ENCODE measurements at regions not wholly inside any gene's neighbourhood (a gene's known extent, or its start where the extent isn't known, plus 50 kb on each side); places are given as distances from the start of the nearest gene placed in this dataset.

DNA sequence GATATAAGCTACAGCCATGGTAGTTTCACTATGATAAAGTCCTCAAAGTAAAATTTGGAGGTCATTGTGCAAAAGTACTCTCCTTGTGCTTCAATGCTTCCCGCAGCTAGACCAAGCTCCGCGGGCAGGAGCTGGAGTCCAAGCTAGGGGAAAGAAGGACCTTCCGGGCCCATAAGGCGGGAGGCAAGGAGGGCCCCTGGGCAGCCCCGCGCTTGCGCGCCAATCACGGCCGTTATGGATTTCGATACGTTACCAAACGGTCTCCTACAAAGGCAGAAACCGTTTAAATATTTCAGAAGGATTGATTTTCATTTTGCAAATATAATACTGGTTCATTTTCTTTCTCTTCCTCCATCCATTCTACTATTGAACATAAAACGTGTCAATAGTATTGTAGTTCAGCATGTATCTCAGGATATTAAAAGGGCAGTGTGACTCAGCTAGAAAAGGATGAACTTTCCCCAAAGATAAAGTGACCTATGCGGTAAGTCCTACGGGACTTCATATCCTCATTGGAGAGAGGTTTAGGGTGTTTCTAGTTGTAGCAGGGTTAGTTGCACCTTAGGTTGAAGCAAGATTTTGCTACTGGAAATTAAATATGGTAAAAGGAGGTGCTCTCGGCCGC is 128.0 kb downstream of the KIF20B start:
- no peak for DNase-seq

GRCh38 chr10:89829887-89830269 is 128.5 kb downstream of the KIF20B start:
- DNase-seq: no peak

- no peak for DNase-seq
Observed at GRCh38 chr10:89830624-89831023, 129.2 kb downstream of the KIF20B start.

DNA sequence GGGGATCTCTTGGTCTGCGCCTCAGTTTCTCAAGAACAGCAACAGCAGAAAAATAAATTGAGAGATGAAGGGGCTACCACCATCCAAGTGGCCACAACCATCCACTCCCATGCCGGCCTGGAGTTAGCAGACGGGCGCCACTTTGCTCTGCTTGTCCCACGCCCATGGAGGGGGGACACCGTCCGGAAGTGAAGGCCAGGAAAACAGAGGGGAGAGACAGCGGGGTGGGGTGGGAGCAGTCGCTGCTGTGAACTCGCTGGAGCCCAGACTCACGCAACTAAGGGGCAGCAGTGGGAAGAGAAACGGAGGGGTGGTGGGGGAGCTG is 135.4 kb downstream of the KIF20B start:
- DNase-seq: no peak

GRCh38 chr10:89837165-89838043 is 136.0 kb downstream of the KIF20B start:
- DNase-seq: no peak

GRCh38 chr10:89838044-89838615 is 136.7 kb downstream of the KIF20B start:
- no peak for DNase-seq

DNA sequence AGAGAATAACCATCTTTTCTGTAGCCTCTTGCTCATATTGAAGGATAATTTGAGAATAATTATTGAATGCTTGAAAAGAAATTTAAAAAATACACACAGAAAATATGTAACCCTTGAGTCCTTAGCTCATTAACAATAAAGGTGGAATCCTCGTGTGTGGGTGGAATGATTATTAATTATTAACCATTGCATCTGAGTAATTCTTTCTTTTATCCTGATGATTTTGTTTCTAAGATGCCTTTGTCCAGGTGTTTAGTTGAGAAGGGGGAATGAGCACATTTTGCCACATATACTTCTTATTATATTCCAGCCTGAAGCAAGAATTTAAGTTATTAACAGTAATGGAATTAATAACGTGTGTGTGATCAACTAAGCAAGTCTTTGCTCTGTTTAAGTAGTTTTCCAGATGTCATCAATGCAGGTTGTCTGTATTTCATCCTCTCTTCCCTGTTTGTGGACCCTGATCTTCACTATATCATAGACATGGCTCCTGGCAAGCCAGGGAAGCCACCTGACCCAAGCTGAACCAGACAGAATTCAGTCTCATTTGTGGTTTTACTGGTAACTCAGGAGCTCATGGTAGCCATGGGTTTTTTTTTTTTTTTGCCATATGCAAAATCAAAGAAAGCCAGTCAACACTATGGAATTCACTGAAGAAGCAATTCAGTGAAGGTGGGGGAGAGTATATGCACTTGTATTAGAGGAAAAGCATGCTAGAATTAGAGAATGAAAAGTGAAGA is 144.3 kb downstream of the KIF20B start:
- DNase-seq: no peak

- no peak for DNase-seq
Observed at GRCh38 chr10:89846281-89846630, 144.9 kb downstream of the KIF20B start.

DNA sequence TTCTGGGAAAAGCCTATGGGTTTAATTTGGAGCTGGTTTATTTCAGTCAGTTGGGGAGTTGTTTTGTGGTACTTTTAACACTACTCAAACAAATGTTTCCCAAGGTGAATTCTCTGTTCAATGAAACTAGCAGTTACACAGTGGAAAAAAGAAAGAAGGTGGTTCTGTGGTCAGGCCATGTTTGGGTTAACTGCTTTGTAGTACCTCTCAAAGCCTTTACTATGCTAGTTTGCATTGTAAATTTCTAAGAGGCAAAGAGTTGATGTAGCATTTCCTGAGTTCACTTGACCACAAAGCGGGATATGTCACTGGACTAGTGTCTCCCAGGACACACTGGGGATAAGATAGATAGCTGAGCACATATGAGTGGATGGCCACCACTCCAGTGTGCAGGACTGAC is 145.4 kb downstream of the KIF20B start:
- no peak for DNase-seq

DNA sequence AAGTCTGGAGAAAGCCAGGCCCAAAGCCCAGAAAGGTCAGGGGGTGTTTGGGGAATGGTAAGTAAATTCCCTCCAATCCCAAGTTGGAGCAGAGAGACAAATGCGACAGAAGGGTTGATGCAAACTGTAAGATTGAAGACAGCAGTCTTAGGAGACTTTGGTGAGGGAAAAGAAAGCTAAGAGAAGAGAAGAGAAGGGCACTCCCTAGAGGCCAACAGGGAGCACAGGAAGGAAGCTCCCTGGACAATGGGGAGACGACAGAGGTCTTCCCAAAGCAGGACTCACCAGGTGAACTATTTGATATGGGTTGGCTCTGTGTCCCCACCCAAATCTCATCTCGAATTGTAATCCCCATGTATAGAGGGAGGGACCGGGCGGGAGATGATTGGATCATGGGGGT is 151.5 kb downstream of the KIF20B start:
- no peak for DNase-seq

GRCh38 chr10:89853781-89854191 is 152.4 kb downstream of the KIF20B start:
- DNase-seq: no peak

DNA sequence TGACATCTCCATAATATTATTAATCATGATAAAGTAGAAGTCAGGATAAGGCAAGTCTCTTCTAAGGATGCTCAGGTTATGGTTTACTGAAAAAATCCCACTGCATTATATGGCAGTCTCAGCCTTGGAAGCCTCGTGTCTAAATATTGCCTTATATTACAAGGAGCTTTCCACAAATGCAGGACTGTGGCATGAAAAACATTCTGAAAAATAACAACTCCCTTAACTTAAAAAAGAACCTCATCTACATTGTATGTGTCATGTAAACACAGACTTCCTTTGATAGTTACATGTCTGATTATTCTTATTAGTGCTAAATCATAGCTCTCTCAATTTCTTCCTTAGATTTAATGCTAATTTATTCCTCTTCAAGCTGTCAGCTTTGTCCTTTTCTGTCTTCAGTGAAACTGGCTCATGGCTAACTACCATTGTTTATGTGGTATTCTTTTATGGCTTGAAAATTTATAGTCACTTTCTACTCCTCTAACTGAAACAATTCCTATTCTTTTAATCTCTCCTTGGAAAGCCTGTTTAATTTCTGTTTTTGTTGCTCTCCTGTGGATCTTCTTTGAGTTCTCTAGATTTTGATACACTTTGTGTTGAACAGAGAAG is 156.1 kb downstream of the KIF20B start:
- no peak for DNase-seq

- DNase-seq: no peak
Observed at GRCh38 chr10:89861199-89861573, 159.8 kb downstream of the KIF20B start.

- no peak for DNase-seq
Observed at GRCh38 chr10:89861584-89862301, 160.4 kb downstream of the KIF20B start.

DNA sequence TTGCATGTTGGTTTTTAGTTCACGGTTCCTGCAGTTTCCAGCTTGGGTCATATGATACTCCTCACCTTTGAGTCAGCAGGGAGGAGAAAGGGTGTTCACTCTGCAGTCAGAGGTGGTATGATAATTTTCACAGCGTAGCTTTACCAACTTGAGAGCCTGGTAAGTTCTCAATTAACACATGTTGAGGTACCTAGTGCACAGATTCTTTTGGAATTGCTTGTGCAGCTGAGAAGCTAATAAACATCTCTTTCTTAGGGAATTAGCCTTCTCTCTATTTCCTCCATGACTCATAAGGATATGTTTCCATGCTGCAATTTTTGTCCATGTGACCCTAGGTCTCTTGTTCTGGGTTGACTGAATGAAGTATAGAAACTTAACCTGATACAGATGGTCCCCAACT is 166.6 kb downstream of the KIF20B start:
- no peak for DNase-seq

- no peak for DNase-seq
Observed at GRCh38 chr10:89869180-89869579, 167.8 kb downstream of the KIF20B start.

DNA sequence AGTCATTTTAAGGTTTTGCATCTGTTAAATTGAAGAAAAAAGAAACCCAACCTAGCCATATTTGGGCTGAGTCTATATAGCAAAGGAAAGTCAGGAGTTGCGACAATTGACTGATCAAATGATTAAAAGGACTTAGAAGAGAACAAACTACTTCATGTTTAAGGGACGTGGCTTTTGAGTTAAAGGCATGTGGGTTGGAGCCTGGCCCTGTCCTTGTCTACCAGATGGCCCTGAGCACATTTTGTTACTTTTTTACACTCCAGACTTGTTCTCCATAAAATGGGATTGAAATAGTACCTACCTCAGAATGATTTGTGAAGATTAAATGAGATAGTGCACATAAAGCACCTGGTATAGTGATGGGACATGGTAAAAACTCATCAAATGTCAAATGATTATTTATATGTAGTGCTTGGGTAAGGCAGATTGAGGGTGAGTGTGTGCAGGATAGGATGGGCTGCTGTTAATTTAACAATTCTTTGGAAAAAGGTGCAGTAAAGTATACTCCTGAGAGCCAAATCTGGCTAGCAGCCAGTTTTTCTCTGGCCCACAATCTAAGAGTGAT is 168.3 kb downstream of the KIF20B start:
- no peak for DNase-seq

- no peak for DNase-seq
Observed at GRCh38 chr10:89870936-89871335, 169.5 kb downstream of the KIF20B start.

DNA sequence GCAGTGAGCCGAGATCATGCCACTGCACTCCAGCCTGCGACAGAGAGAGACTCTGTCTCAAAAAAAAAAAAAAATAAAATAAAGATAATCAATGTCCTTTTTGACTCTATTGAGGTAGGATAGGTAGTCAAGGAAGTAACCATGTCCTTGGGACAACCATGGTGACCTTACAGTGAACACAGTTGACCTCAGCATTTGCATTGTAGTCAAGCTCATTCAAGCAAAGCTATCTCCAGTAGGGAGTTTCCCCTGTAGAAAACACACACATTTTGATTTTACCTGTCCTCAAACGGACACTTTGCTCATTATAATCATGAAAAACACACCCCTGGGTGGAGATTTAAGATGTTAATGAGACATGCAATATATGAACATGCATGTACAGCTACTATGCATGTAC is 171.7 kb downstream of the KIF20B start:
- no peak for DNase-seq

GRCh38 chr10:89875557-89875956 is 174.2 kb downstream of the KIF20B start:
- DNase-seq: no peak

GRCh38 chr10:89879121-89879520 is 177.7 kb downstream of the KIF20B start:
- DNase-seq: no peak

GRCh38 chr10:89887406-89887805 is 186.0 kb downstream of the KIF20B start:
- no peak for DNase-seq

Measured in GF-D8 (cell line).